ENCODE measurements at regions not wholly inside any gene's neighbourhood (a gene's known extent, or its start where the extent isn't known, plus 50 kb on each side); places are given as distances from the start of the nearest gene placed in this dataset.

- Mint-ChIP-seq H3K4me3 (no peak overlapping the region), H3K27me3 (peaks cover 11% of the 10 kb centered on the region), H3K9me3 (peaks cover 7% of the 10 kb centered on the region), H3K27ac (no peak overlapping the region), H3K4me1 (no peaks in the 10 kb centered on the region), H3K36me3 (ENCODE audit: low read depth) (no peaks in the 10 kb centered on the region)
- POLR2A ChIA-PET = no interaction called here
- CTCF ChIA-PET = no interaction called here
- DNase-seq = no peak
These were observed 64.3 kb upstream of the VANGL1 start for GRCh38 chr1:115577513-115577912.

DNA sequence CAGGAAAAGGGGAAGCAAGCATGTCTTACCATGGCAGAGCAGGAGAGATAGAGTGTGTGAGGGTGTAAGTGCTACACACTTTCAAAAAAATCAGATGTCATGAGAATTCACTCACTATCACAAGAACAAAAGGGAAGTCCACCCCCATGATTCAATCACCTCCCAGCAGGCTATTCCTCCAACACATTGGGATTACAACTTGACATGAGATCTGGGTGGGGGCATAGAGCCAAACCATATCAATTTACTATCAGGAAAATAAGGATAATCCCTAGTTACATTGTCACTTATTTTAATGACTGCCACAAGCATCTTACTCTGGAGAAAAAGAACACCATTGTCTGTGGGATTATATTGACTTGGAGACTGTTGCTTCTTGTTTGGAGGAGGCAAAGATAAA lies 66.1 kb upstream of the VANGL1 start:
- Mint-ChIP-seq H3K4me1 (no peaks in the 10 kb centered on the region), H3K9me3 (peaks cover 8% of the 10 kb centered on the region), H3K27ac (no peak overlapping the region), H3K4me3 (no peak overlapping the region), H3K36me3 (ENCODE audit: low read depth) (no peaks in the 10 kb centered on the region), H3K27me3 (peaks cover 4% of the 10 kb centered on the region)
- ChIA-PET POLR2A (no interaction called here), CTCF (no interaction called here)
- no peak for DNase-seq

DNA sequence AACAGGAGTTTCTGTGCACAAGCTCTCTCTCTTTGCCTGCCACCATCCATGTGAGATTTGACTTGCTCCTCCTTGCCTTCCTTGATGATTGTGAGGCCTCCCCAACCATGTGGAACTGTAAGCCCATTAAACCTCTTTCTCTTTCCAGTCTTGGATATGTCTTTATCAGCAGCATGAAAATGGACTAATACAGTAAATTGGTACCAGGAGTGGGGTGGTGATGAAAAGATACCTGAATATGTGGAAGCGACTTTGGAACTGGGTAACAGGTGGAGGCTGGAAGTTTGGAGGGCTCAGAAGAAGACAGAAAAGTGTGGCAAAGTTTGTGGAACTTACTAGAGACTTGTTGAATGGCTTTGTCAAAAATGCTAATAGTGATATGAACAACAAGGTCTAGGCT lies 69.1 kb upstream of the VANGL1 start:
- Mint-ChIP-seq H3K4me1 (no peaks in the 10 kb centered on the region), H3K27ac (no peak overlapping the region), H3K36me3 (ENCODE audit: low read depth) (no peaks in the 10 kb centered on the region), H3K9me3 (peaks cover 10% of the 10 kb centered on the region), H3K4me3 (no peak overlapping the region), H3K27me3 (no peaks in the 10 kb centered on the region)
- POLR2A ChIA-PET = no interaction called here
- CTCF ChIA-PET = no interaction called here
- DNase-seq = no peak

DNA sequence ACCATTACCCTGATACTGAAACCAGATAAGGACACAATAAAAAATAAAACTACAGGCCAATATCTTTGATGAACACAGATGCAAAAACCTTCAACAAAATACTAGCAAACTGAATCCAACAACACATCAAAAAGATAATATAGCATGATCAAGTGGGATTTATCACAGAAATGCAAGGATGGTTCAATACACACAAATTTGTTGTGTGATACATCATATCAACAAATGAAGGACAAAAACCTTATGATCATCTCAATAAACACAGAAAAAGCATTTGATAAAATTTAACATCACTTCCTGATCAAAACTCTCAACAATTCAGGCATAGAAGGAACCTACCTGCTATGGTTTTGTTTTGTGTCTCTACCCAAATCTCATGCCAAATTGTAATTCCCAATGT lies 74.3 kb upstream of the VANGL1 start:
- CTCF ChIA-PET = interaction anchor here (0.6 kb wide), 1 partner anchor 1515 kb away, joined by 3 read pairs; no protein-coding TSS in a partner anchor
- Mint-ChIP-seq H3K9me3 (peaks cover 10% of the 10 kb centered on the region), H3K4me1 (no peaks in the 10 kb centered on the region), H3K36me3 (ENCODE audit: low read depth) (no peaks in the 10 kb centered on the region), H3K4me3 (no peak overlapping the region), H3K27ac (no peak overlapping the region), H3K27me3 (peaks cover 17% of the 10 kb centered on the region)
- no peak for DNase-seq
- POLR2A ChIA-PET = no interaction called here

GRCh38 chr1:115565791-115566190 lies 76.0 kb upstream of the VANGL1 start:
- Mint-ChIP-seq H3K27me3 (peaks cover 22% of the 10 kb centered on the region), H3K27ac (no peak overlapping the region), H3K4me3 (no peak overlapping the region), H3K36me3 (ENCODE audit: low read depth) (no peaks in the 10 kb centered on the region), H3K4me1 (no peaks in the 10 kb centered on the region), H3K9me3 (peaks cover 10% of the 10 kb centered on the region)
- ChIA-PET CTCF (no interaction called here), POLR2A (no interaction called here)
- no peak for DNase-seq

DNA sequence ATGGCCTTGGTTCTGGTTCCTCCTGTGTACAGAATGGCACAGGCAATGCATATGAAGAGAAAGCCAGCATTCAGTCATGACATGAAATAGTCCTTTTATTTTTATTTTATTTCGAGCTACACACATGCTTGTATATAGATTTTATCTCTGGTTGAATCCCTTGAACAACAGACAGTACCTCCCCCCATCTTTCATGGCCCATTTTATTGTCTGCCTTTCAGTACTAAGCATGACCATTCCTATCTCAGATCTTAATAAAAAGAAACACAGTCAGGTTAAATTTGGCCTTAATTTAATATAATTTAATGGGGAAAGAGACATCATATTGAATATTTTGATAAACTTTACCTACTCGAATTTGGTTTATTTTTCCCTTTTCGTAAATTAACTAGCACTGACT lies 76.4 kb upstream of the VANGL1 start:
- H3K4me3 Mint-ChIP-seq = no peak overlapping the region
- H3K9me3 Mint-ChIP-seq = peaks cover 10% of the 10 kb centered on the region
- no peak for DNase-seq
- POLR2A ChIA-PET = no interaction called here
- H3K4me1 Mint-ChIP-seq = no peaks in the 10 kb centered on the region
- peaks cover 23% of the 10 kb centered on the region for H3K27me3 Mint-ChIP-seq
- H3K27ac Mint-ChIP-seq = no peak overlapping the region
- no peaks in the 10 kb centered on the region for H3K36me3 Mint-ChIP-seq (ENCODE audit: low read depth)
- CTCF ChIA-PET = no interaction called here

GRCh38 chr1:115564201-115564600 lies 77.6 kb upstream of the VANGL1 start:
- POLR2A ChIA-PET = no interaction called here
- CTCF ChIA-PET = no interaction called here

DNA sequence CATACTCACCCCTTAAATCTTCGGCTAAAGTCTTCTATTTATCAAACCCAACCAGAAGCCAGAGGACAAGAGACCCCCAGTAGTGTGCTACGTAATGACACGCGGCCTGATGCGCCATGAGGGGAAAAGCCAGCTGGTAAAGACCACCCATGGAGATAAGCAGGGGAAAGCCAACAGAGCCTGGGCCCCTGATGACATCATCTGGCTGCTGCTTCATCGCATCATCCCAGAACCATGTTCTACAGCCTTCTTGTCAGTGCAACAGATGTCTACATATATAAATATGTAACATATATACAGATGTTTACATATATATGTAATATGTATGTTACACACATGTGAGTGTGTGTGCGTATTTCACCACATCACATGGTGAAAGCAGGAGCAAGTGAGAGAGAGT lies 81.7 kb upstream of the VANGL1 start:
- CTCF ChIA-PET = no interaction called here
- H3K9me3 Mint-ChIP-seq = no peaks in the 10 kb centered on the region
- H3K4me1 Mint-ChIP-seq = no peaks in the 10 kb centered on the region
- H3K27me3 Mint-ChIP-seq = peaks cover 26% of the 10 kb centered on the region
- POLR2A ChIA-PET = no interaction called here
- DNase-seq = no peak
- no peak overlapping the region for H3K4me3 Mint-ChIP-seq
- H3K36me3 Mint-ChIP-seq (ENCODE audit: low read depth) = no peaks in the 10 kb centered on the region
- H3K27ac Mint-ChIP-seq = no peak overlapping the region

More at GRCh38 chr1:115564201-115564600, 77.6 kb upstream of the VANGL1 start:
- no peak overlapping the region for H3K4me3 Mint-ChIP-seq
- DNase-seq = no peak
- no peaks in the 10 kb centered on the region for H3K36me3 Mint-ChIP-seq (ENCODE audit: low read depth)
- no peak overlapping the region for H3K27ac Mint-ChIP-seq
- H3K9me3 Mint-ChIP-seq = peaks cover 10% of the 10 kb centered on the region
- peaks cover 23% of the 10 kb centered on the region for H3K27me3 Mint-ChIP-seq
- H3K4me1 Mint-ChIP-seq = no peaks in the 10 kb centered on the region

- CTCF ChIA-PET = no interaction called here
- Mint-ChIP-seq H3K27ac (no peak overlapping the region), H3K36me3 (ENCODE audit: low read depth) (no peaks in the 10 kb centered on the region), H3K4me1 (no peaks in the 10 kb centered on the region), H3K4me3 (no peak overlapping the region), H3K27me3 (peaks cover 14% of the 10 kb centered on the region), H3K9me3 (no peaks in the 10 kb centered on the region)
- POLR2A ChIA-PET = no interaction called here
- DNase-seq = no peak
These were observed 83.5 kb upstream of the VANGL1 start for GRCh38 chr1:115558275-115558674.

DNA sequence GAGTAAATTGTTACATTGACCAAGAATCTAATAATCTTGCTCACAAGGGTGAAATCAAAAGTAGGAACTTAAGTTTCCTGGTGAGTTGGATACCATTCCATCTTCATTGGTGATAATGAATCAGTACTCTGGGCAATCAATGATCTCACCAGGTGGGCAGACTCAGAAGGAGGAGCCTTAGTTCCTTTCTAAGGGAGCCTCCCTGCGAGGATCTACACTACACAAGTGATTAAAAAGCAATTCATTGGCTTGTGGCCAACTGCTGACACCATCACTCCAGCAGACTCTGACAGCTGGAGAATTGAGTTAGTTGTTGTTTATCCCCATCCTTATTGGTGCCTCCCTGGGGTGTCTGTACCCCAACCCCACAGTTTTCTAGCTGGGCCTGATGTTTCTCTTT lies 84.1 kb upstream of the VANGL1 start:
- H3K27ac Mint-ChIP-seq = no peak overlapping the region
- DNase-seq = no peak
- ChIA-PET CTCF (no interaction called here), POLR2A (no interaction called here)
- no peak overlapping the region for H3K4me3 Mint-ChIP-seq
- H3K36me3 Mint-ChIP-seq (ENCODE audit: low read depth) = no peaks in the 10 kb centered on the region
- H3K9me3 Mint-ChIP-seq = no peaks in the 10 kb centered on the region
- peaks cover 10% of the 10 kb centered on the region for H3K27me3 Mint-ChIP-seq
- H3K4me1 Mint-ChIP-seq = no peaks in the 10 kb centered on the region

GRCh38 chr1:115556236-115556635 lies 85.5 kb upstream of the VANGL1 start:
- Mint-ChIP-seq H3K4me1 (no peaks in the 10 kb centered on the region), H3K9me3 (no peaks in the 10 kb centered on the region), H3K36me3 (ENCODE audit: low read depth) (no peaks in the 10 kb centered on the region), H3K27ac (no peak overlapping the region), H3K27me3 (peaks cover 6% of the 10 kb centered on the region), H3K4me3 (no peak overlapping the region)
- DNase-seq = no peak
- POLR2A ChIA-PET = no interaction called here
- CTCF ChIA-PET = no interaction called here

GRCh38 chr1:115555446-115555845 lies 86.3 kb upstream of the VANGL1 start:
- Mint-ChIP-seq H3K36me3 (ENCODE audit: low read depth) (no peaks in the 10 kb centered on the region), H3K4me1 (no peaks in the 10 kb centered on the region), H3K9me3 (no peaks in the 10 kb centered on the region), H3K27me3 (peaks cover 4% of the 10 kb centered on the region), H3K27ac (no peak overlapping the region), H3K4me3 (no peak overlapping the region)
- ChIA-PET CTCF (no interaction called here), POLR2A (no interaction called here)
- no peak for DNase-seq

- no peak for DNase-seq
- H3K4me3 Mint-ChIP-seq = no peak overlapping the region
- no peaks in the 10 kb centered on the region for H3K9me3 Mint-ChIP-seq
- ChIA-PET POLR2A (no interaction called here), CTCF (no interaction called here)
- H3K27ac Mint-ChIP-seq = no peak overlapping the region
- no peaks in the 10 kb centered on the region for H3K36me3 Mint-ChIP-seq (ENCODE audit: low read depth)
- H3K27me3 Mint-ChIP-seq = peaks cover 9% of the 10 kb centered on the region
- no peaks in the 10 kb centered on the region for H3K4me1 Mint-ChIP-seq
These were observed 94.1 kb upstream of the VANGL1 start for GRCh38 chr1:115547696-115548095.

GRCh38 chr1:115546846-115547245 lies 94.9 kb upstream of the VANGL1 start:
- CTCF ChIA-PET = no interaction called here
- Mint-ChIP-seq H3K36me3 (ENCODE audit: low read depth) (no peaks in the 10 kb centered on the region), H3K4me3 (no peak overlapping the region), H3K9me3 (no peaks in the 10 kb centered on the region), H3K27ac (no peak overlapping the region), H3K27me3 (peaks cover 9% of the 10 kb centered on the region), H3K4me1 (no peaks in the 10 kb centered on the region)
- POLR2A ChIA-PET = no interaction called here
- no peak for DNase-seq

Measured in activated CD4-positive, alpha-beta memory T cell treated with anti-CD3 and anti-CD28 coated beads, Interleukin-2, amount 10 ng/mL, durations not matched to agents 7 days and 5 days (primary cell).